Muscle layer of duodenum (tissue), 2 donors: ENCODE measurements at regions not wholly inside any gene's neighbourhood (a gene's known extent, or its start where the extent isn't known, plus 50 kb on each side); places are given as distances from the start of the nearest gene placed in this dataset.

ENCODE experiments used
- H3K27ac ChIP-seq: one replicate; pipeline ENCODE4 v1.7.0; 2013; ENCODE audit warnings: mild to moderate bottlenecking, low read length
- H3K27me3 ChIP-seq: one replicate; pipeline ENCODE4 v1.7.0; 2013; ENCODE audit warnings: low read depth, mild to moderate bottlenecking, control low read depth, low read length
- H3K36me3 ChIP-seq, 2 donors: one replicate each; pipeline ENCODE4 v1.7.0; 2013; ENCODE audit warnings: low read length in 2 of 2, control low read depth in 1 of 2, mild to moderate bottlenecking in 1 of 2; ENCODE audit not compliant: insufficient read depth in 2 of 2, control insufficient read depth in 1 of 2
- H3K4me1 ChIP-seq, 2 donors: one replicate each; pipeline ENCODE4 v1.7.0; 2013; ENCODE audit warnings: low read length in 2 of 2, mild to moderate bottlenecking in 2 of 2, control low read depth in 1 of 2, moderate library complexity in 1 of 2; ENCODE audit not compliant: insufficient read depth in 2 of 2, control insufficient read depth in 1 of 2
- H3K4me3 ChIP-seq, 2 donors: one replicate each; pipeline ENCODE4 v1.7.0; 2013; ENCODE audit warnings: low read length in 2 of 2, low read depth in 1 of 2, mild to moderate bottlenecking in 1 of 2
- H3K9me3 ChIP-seq, 2 donors: one replicate each; pipeline ENCODE4 v1.7.0; 2013; ENCODE audit warnings: low read length in 2 of 2, control low read depth in 1 of 2, mild to moderate bottlenecking in 1 of 2; ENCODE audit not compliant: control insufficient read depth in 1 of 2
- donor health status: healthy.

DNA sequence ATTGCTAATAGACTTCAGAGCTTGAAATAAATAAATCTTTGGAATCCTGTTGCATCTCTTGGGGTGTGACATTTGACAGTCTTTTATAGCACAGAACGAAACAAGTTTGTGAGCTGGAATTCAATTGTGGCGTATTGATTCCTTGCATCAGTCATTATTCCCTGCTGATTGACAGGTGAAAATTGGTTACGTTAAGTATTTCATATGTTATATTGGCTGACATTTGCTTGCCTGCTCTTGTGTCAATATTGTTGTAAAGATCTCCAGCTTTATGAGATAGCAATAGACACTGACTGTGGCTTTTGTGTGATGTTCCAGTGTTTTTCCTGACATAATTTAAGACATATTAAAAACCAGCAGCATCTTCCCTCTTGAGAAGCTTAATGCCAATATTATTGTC is 644.4 kb upstream of the FAM241A start:
- H3K27me3 ChIP-seq = no peaks in the 10 kb centered on the region
- H3K4me1 ChIP-seq = no peaks in the 10 kb centered on the region
- H3K36me3 ChIP-seq = no peaks in the 10 kb centered on the region
- H3K9me3 ChIP-seq = no peaks in the 10 kb centered on the region
- no peak overlapping the region for H3K4me3 ChIP-seq
- H3K27ac ChIP-seq = no peak overlapping the region

- no peaks in the 10 kb centered on the region for H3K4me1 ChIP-seq
- H3K27me3 ChIP-seq = no peaks in the 10 kb centered on the region
- H3K4me3 ChIP-seq = no peak overlapping the region
- H3K9me3 ChIP-seq = no peaks in the 10 kb centered on the region
- no peak overlapping the region for H3K27ac ChIP-seq
- H3K36me3 ChIP-seq = no peaks in the 10 kb centered on the region
Measured at GRCh38 chr4:111501946-111502345, 643.3 kb upstream of the FAM241A start.

GRCh38 chr4:111502626-111503025 is 642.6 kb upstream of the FAM241A start:
- Histone ChIP-seq H3K9me3 (no peaks in the 10 kb centered on the region), H3K27me3 (no peaks in the 10 kb centered on the region), H3K36me3 (no peaks in the 10 kb centered on the region), H3K4me3 (no peak overlapping the region), H3K27ac (no peak overlapping the region), H3K4me1 (no peaks in the 10 kb centered on the region)

DNA sequence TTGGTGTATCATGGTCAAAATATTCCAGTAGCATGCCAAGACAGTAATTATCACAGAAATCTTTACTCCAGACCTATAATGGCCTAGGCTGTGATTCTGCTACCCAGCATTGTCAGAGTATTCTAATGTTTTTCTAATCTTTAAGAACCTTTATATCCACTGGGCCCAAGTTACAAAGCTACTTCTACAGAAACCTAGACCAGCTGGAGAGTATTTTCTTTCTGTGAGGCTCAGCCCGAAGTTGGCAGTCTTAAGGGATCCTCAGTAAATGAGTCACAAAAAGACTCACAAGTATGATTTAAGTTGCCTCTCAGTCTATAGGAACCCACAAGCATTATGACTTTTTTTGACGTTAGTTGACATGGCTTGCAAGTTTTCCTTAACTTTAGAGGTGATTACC is 638.5 kb upstream of the FAM241A start:
- no peaks in the 10 kb centered on the region for H3K4me1 ChIP-seq
- H3K36me3 ChIP-seq = no peaks in the 10 kb centered on the region
- no peak overlapping the region for H3K4me3 ChIP-seq
- no peak overlapping the region for H3K27ac ChIP-seq
- no peaks in the 10 kb centered on the region for H3K27me3 ChIP-seq
- no peaks in the 10 kb centered on the region for H3K9me3 ChIP-seq

DNA sequence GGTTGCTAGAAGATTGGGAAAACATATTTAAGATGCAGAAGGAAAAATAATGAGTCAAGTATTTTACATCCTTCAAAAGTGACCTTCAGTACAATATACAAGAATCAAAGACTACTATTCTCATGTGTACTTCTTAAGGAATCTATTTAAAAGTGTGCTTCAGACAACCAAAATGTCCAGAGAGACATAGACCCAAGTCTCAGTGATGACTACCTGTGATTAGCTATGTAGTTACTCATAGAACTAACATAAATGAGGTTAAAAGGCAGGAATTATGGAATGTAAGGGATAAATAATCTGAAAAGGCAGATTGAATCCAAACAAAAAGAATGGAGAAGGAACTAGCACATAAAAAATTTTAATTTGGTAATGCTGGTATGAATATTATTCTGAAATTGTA is 634.7 kb upstream of the FAM241A start:
- H3K27ac ChIP-seq = no peak overlapping the region
- no peaks in the 10 kb centered on the region for H3K9me3 ChIP-seq
- H3K4me3 ChIP-seq = no peak overlapping the region
- H3K4me1 ChIP-seq = no peaks in the 10 kb centered on the region
- H3K27me3 ChIP-seq = no peaks in the 10 kb centered on the region
- no peaks in the 10 kb centered on the region for H3K36me3 ChIP-seq

GRCh38 chr4:111512081-111512783 is 633.0 kb upstream of the FAM241A start:
- Histone ChIP-seq H3K27ac (no peak overlapping the region), H3K36me3 (no peaks in the 10 kb centered on the region), H3K9me3 (no peaks in the 10 kb centered on the region), H3K4me1 (no peaks in the 10 kb centered on the region), H3K27me3 (no peaks in the 10 kb centered on the region), H3K4me3 (no peak overlapping the region)

DNA sequence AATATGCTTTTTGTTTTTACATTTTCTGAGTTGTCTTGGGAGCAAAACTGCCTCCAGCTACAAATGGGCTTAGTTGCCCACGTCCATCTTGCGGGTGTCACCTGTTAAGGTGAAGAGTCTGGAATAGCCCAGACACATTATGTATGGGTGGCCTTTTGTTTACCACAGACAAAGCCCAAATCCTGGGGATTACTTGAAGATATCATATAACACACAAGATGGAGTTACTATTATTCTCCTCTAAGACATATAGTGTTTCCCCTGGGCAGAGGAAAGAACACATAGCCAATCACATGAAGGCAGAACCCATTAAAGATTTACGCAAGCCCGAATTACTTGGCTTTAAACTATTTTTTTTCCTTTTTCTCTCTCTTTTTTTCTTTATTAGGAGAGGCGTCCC is 625.6 kb upstream of the FAM241A start:
- Histone ChIP-seq H3K36me3 (no peaks in the 10 kb centered on the region), H3K4me3 (no peak overlapping the region), H3K9me3 (no peaks in the 10 kb centered on the region), H3K4me1 (no peaks in the 10 kb centered on the region), H3K27ac (no peak overlapping the region), H3K27me3 (no peaks in the 10 kb centered on the region)

- Histone ChIP-seq H3K4me1 (no peaks in the 10 kb centered on the region), H3K27ac (no peak overlapping the region), H3K36me3 (no peaks in the 10 kb centered on the region), H3K4me3 (no peak overlapping the region), H3K27me3 (no peaks in the 10 kb centered on the region), H3K9me3 (peaks cover 0 to 4% of the 10 kb centered on the region in 2 donors)
Measured at GRCh38 chr4:111530446-111530845, 614.8 kb upstream of the FAM241A start.

DNA sequence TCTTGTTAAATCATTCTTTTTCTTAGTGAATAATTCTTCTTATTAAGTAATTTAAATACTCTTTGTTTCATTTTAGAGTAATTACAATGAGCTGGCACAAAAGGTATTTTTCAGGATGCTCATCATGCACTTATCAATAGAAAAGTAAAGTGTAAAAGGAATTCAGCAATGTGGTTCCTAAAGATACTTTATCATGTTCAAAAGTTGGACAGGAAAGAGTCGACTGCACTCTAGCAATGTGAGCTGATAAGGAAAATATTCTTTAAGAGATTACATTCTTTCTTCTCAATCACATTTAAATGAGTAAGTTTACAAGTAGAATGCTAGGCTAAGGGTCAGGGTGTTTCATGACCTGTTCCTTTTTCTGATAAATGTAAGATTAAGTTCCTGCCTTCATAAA is 609.5 kb upstream of the FAM241A start:
- no peak overlapping the region for H3K4me3 ChIP-seq
- H3K9me3 ChIP-seq = no peaks in the 10 kb centered on the region
- H3K27me3 ChIP-seq = no peaks in the 10 kb centered on the region
- no peak overlapping the region for H3K27ac ChIP-seq
- H3K36me3 ChIP-seq = no peaks in the 10 kb centered on the region
- no peaks in the 10 kb centered on the region for H3K4me1 ChIP-seq

GRCh38 chr4:111537165-111537564 is 608.1 kb upstream of the FAM241A start:
- Histone ChIP-seq H3K36me3 (no peaks in the 10 kb centered on the region), H3K9me3 (no peaks in the 10 kb centered on the region), H3K4me1 (no peaks in the 10 kb centered on the region), H3K27ac (no peak overlapping the region), H3K27me3 (no peaks in the 10 kb centered on the region), H3K4me3 (no peak overlapping the region)

DNA sequence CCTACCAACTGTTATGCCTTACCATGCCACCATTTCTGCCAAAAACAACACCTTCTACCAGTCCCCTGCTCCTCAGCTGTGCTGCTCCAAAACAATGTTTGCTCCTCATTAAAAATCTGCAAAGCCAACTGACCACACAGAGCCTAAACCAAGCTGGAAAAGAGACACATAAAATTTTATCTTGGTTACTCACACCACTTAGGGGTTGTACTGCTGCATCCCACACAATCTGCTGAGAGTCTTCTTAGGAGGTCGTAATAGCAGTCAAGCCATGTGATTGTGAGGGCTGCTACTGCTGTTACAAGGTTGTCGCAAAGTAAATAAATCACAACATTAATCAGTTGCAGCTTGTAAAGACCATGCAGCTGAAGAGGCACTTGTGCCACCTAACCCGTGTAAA is 607.4 kb upstream of the FAM241A start:
- Histone ChIP-seq H3K36me3 (no peaks in the 10 kb centered on the region), H3K9me3 (no peaks in the 10 kb centered on the region), H3K27ac (no peak overlapping the region), H3K4me3 (no peak overlapping the region), H3K27me3 (no peaks in the 10 kb centered on the region), H3K4me1 (no peaks in the 10 kb centered on the region)

DNA sequence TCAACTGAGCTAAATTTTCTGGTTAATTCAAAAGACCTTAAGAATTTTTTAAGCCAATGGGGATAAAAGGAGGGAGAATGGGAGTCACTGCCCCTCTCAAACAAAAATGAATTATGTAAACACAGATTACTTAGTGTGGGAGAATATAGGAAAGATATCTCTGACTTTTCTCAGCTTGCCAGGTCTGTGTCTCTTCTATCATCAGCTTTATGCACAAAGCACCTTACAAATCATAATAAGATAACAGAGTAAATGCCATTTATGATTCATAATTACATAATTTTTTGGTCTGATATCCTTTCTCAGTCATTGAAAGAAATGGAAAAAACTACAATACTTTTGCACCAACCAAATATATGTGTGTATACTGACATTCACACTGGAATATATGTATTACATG is 604.6 kb upstream of the FAM241A start:
- H3K27me3 ChIP-seq = no peaks in the 10 kb centered on the region

More for the DNA sequence above, 604.6 kb upstream of the FAM241A start:
- no peaks in the 10 kb centered on the region for H3K36me3 ChIP-seq
- H3K4me3 ChIP-seq = no peak overlapping the region
- no peaks in the 10 kb centered on the region for H3K9me3 ChIP-seq
- no peaks in the 10 kb centered on the region for H3K4me1 ChIP-seq
- H3K27ac ChIP-seq = no peak overlapping the region
